GM19372 (cell line): ENCODE measurements at regions not wholly inside any gene's neighbourhood (a gene's known extent, or its start where the extent isn't known, plus 50 kb on each side); places are given as distances from the start of the nearest gene placed in this dataset.

Experiments
- ATAC-seq: cut with Tn5 transposase; IDR thresholded peaks from one replicate; pipeline ENCODE4 v1.9.1; 2021; ENCODE audit warnings: mild to moderate bottlenecking, low read depth, moderate library complexity; ENCODE audit not compliant: unreplicated experiment

DNA sequence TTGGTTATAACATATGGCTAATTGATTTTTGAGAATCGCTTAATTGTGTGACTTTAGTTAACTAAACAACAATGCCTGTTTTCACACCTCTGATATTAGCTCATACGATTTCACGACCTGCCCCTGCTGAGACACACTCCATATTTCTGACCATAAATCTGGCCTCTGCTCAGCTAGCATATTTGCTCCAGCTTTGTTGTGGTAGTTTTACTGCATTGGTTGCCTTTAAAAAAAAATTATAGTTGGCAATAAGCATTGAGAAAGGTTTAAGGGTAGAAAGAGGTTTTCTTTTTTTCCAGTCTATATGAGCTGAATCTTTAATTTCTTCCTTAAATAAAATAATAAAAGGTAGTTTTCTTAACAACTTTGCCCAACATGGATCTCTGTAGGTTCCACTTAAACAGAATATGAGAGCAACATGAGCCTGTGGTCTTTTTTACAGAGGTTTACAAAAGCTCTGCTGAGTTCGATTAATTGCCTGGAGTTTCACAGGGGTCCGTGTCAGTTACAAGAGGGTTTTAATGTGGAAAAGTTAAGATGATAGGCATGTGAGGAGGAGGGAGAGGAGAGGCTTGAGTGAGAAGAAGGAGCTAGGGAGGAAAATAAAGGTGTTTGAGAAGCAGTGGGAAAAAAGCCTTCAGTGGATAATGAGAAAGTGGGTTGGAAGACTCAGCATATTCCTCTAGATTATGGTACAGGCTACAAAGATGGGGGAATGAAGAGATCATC lies 318.2 kb downstream of the CXCL12 start:
- no peak for ATAC-seq

GRCh38 chr10:44065788-44066526 lies 318.9 kb downstream of the CXCL12 start:
- no peak for ATAC-seq

DNA sequence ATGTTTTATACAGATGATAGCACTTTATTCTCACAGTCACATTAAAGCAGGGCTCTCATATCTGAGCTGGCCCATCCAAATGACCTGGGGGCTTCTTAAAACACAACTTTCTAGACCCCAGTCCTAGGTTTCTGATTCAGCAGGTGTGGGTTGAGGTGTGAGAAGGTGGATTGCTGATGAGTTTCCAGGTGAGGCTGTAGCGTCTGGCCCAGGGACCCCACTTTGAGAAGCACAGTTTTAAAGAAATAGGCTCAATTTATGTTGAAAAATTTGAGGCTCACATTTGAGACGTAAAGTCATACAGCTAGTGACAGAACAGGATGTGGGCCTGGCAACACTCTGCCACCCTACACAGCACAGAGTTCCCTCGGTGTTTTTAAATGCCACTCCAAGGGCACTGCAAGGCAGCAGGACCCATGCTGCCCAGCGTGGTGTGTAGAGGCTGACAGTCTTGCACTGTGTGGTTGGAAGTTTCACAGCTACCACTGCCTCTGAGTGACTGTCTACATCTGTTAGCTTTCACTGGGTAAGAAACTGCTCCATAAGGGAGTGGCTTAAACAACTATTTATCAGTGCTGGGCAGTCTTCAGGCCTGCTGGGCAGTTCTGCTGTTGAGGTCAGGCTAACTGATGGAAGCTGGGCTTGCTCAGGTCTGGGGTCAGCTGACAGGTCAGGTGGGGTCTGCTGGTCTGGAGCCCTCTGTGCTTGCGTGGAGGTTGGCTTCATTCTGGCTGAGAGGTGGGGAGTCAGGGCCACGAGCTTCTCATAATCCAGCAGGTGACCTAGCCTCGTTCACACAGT lies 319.7 kb downstream of the CXCL12 start:
- no peak for ATAC-seq

GRCh38 chr10:44064317-44064716 lies 320.6 kb downstream of the CXCL12 start:
- no peak for ATAC-seq

DNA sequence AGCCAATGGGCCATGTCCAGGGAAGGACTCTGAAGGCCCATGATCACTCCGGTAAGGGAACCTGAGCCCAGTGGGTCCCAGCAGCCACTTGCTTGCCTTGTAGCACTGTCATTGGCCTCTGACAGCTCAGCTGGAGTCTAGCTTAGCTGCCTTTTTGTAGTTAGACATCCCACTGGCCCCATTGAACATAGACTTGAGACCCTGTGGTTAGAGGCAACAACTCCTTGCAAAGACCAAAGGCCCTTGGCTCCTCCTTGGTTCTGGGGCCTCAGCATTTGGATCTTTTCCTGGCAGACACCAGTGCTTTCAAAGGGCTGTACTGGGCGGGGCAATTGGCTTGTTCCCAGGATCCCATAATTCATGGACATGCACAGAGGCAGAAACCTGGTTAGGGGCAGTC lies 321.2 kb downstream of the CXCL12 start:
- ATAC-seq = no peak

DNA sequence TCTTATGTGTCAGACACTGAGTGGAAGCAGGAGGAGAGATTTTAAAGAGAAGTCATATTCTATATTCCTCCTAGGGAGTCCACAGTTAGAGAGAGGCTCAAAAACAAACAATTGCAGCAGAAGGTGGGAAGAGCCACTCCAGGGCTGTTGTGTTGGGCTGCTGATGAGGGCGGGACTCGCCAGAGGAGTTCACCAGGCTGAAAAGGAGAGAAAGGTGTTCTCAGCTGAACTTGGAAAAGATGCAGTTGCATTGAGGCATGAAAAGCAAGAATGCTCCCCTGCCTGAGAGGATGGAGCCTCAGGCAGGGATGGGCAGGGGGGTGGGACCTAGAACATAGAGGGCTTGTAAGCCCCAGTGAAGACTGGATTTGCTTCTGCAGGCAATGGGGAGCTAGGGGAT lies 324.2 kb downstream of the CXCL12 start:
- no peak for ATAC-seq

- ATAC-seq = no peak
Measured at GRCh38 chr10:44060221-44060620, 324.7 kb downstream of the CXCL12 start.

- no peak for ATAC-seq
Measured at GRCh38 chr10:44058259-44058658, 326.6 kb downstream of the CXCL12 start.

DNA sequence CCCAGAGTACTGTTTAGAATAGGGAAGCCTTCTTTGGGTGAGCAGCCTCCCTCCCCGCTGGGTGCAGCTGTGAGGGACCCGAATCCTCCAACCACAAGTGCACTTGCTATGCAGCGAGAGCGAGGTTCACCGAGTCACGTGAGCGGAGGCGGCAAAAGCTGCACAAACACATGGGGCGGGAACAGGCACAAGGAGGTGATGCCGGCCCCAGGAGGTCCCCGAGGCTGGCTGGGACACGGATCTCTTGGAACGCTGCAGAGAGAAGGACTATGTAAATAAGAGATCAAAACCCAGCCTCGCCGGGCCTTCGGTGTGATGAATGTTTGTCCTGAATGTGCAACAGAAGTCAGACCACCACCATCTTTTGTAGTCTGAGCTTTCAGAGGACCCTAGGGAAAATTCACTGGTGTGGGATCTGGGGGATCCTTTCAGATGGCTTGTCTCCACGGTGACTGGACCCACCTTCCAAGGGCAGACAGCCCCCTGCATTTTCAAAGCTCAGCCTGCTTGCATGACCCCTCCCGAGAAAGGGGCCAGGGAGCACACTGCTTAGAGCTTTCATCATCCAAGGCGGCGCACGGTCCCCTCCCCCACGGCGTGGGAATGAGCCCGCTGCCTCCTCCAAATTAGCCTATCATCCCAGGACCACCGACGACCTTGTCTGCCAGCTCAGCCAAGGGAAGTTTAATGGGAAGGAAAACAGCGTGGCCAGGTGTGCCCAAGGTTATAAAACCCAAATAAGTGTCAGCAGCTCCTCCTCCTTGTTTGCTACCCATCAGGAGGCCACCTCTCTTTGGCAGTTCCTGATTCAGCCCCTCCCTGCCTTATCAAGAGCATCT lies 327.7 kb downstream of the CXCL12 start:
- no peak for ATAC-seq

- no peak for ATAC-seq
Measured at GRCh38 chr10:44056206-44056605, 328.7 kb downstream of the CXCL12 start.

GRCh38 chr10:44054046-44054445 lies 330.9 kb downstream of the CXCL12 start:
- no peak for ATAC-seq

DNA sequence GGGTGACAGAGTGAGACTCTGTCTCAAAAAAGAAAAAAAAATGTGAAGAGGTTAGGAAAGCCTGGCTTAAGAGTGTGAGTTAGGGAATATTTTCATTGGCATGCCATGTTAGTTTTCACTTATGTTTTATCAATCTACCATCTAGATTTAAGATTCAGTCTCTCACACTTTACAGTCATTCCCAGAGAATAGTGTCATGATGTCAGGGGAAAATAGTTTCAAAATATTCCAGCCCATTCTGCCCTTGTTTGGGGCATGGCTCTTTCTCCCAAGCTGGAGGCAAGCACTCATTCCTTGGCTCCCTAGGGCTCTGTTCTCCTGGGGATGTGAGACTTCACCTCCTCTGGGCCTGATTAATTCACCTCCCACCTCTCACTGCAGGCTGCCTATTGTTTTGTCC lies 331.5 kb downstream of the CXCL12 start:
- no peak for ATAC-seq

DNA sequence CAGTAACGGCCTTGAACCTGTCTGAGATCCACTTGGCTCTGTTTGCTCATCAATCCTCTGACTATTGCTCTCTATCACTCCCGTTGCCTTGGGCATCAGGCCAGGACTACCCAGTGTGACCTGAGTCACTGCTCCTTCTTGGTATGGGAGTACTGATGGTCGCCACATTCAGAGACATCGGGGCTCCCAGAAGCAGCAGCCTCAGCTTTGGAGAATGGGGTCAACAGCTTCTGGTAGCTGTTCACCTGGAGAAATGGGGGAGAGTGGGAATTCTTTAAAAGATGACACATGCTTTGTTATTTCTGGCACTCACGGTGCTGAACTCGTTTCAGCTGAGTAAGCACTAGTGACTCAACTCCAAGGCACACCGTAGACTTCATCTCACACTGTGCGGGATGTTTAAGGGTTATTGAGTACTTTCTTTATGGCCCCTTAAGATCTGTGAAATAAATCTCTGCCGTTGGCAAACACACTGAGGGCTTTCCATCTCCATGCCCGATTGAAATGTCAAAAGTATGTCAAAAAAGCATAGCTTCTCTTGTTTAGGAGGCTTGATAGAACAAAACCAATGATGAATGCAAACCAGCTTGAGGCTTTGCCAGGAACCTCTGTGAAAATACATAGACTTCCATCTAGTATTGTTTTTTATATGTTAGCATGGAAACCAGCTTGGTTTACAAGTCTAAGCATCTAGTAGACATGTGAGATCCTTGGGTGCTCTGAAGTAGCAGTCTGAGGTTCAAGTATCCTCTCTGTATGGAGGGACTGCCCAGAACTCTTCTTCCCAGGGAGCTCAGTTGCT lies 333.1 kb downstream of the CXCL12 start:
- ATAC-seq = no peak

GRCh38 chr10:44051091-44051490 lies 333.8 kb downstream of the CXCL12 start:
- no peak for ATAC-seq

GRCh38 chr10:44049301-44050015 lies 335.4 kb downstream of the CXCL12 start:
- ATAC-seq = no peak

GRCh38 chr10:44047361-44047760 lies 337.5 kb downstream of the CXCL12 start:
- ATAC-seq = no peak

- no peak for ATAC-seq
Measured at GRCh38 chr10:44046605-44047004, 338.3 kb downstream of the CXCL12 start.

DNA sequence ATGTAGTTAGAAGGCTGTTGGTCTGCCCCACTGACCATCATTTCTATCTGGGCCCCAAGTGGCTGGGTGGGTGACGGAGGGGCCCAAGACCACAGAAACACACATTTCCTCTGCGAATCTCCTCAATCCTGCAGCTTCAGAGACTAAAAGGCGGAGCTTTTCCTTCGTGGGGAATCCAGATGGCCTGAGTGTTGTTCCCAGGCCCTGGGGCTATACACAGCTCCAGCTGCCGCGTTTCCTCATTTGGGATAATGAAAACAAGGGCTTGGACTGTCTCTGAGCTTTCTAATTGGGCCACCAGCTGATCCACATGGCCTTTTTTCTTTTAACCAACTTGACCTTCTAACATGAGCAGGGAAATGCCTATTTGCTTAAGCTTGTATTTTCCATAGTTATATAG lies 339.9 kb downstream of the CXCL12 start:
- ATAC-seq = no peak

- no peak for ATAC-seq
Measured at GRCh38 chr10:44044549-44044948, 340.3 kb downstream of the CXCL12 start.
